ENCODE measurements at regions not wholly inside any gene's neighbourhood (a gene's known extent, or its start where the extent isn't known, plus 50 kb on each side); places are given as distances from the start of the nearest gene placed in this dataset.

GRCh38 chr2:39584283-39584965 is 81.3 kb upstream of the TMEM178A start:
- TF ChIP-seq, protein P1, sequence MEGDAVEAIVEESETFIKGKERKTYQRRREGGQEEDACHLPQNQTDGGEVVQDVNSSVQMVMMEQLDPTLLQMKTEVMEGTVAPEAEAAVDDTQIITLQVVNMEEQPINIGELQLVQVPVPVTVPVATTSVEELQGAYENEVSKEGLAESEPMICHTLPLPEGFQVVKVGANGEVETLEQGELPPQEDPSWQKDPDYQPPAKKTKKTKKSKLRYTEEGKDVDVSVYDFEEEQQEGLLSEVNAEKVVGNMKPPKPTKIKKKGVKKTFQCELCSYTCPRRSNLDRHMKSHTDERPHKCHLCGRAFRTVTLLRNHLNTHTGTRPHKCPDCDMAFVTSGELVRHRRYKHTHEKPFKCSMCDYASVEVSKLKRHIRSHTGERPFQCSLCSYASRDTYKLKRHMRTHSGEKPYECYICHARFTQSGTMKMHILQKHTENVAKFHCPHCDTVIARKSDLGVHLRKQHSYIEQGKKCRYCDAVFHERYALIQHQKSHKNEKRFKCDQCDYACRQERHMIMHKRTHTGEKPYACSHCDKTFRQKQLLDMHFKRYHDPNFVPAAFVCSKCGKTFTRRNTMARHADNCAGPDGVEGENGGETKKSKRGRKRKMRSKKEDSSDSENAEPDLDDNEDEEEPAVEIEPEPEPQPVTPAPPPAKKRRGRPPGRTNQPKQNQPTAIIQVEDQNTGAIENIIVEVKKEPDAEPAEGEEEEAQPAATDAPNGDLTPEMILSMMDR (IDR thresholded peaks at IDR 0.05): no peak
- no peak for TF ChIP-seq POLR2A (IDR thresholded peaks at IDR 0.05)
